ENCODE measurements at regions not wholly inside any gene's neighbourhood (a gene's known extent, or its start where the extent isn't known, plus 50 kb on each side); places are given as distances from the start of the nearest gene placed in this dataset.

- TF ChIP-seq CTCF (IDR thresholded peaks at IDR 0.05), result no peak
- TF ChIP-seq POLR2A (IDR thresholded peaks at IDR 0.05), result no peak
Measured at GRCh38 chr5:74949976-74950375, 83.8 kb upstream of the FAM169A start.
